GM21528 (cell line): ENCODE measurements at regions not wholly inside any gene's neighbourhood (a gene's known extent, or its start where the extent isn't known, plus 50 kb on each side); places are given as distances from the start of the nearest gene placed in this dataset.

Source experiments
- ATAC-seq: cut with Tn5 transposase; IDR thresholded peaks from one replicate; pipeline ENCODE4 v1.9.1; 2021; ENCODE audit warnings: mild to moderate bottlenecking, moderate library complexity; ENCODE audit not compliant: unreplicated experiment, low FRiP score

DNA sequence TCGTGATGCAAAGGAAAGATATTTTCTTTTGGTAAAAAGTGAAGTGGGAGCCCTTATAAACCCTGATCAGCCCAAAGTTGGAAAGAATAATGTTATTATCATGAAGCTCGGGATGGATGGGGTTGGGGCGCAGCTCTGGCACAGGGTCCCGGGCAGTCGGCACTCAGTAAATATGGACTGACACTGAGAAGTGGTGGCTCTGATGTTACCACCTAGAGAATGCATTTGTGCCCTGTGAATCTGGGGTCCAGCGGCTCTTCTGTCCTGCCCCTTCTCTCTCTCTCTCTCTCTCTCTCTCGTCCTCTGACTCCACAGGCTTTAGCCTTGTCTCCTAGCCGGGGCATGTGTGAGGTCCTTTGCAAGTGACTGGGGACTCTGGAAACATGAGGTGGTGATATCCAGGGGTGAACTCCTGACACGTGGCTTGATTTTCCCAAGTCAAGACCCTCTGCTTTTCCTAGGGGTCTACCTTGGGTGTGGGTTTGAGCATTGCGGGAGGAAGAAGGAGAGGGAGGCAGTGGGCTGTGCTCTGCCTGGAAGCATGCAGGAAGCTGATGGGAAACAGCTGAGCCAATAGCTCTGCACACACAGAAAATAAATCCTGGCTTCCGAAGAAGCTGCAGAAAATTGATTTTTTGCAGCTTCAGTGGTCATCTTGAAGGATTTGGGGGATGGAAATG lies 162.7 kb downstream of the MACROH2A1 start:
- ATAC-seq, result no peak

DNA sequence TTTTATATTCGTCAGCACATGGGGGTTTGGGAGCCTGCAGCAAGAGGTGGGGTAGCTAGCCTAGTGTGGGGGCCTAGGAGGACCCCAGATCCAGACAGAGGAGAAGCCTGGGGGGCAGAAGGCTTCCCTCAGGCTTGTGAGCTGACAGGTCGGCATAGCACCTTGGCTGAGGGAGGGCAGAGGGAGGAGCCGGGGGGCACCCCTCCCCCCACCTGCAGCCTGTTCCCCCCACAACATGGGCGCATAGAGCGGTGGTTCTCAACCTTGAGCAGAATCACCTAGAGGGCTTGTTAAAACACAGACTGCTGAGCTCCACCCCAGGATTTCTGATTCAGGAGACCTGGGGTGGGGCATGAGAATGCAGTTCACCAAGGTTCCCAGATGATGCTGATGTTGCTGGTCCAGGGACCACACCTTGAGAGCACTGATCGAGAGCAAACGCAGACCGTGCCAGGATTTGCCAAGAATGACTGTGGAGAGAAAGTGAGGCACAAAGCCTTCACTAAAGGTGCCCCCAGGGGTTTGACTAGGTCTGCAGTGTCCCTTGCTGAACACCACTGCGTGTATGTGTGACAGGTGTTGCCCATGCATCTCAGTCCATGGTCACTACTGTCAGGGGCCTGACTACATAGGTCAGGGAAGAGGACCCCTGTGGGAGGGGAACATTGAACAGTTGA lies 163.3 kb downstream of the MACROH2A1 start:
- no peak for ATAC-seq

DNA sequence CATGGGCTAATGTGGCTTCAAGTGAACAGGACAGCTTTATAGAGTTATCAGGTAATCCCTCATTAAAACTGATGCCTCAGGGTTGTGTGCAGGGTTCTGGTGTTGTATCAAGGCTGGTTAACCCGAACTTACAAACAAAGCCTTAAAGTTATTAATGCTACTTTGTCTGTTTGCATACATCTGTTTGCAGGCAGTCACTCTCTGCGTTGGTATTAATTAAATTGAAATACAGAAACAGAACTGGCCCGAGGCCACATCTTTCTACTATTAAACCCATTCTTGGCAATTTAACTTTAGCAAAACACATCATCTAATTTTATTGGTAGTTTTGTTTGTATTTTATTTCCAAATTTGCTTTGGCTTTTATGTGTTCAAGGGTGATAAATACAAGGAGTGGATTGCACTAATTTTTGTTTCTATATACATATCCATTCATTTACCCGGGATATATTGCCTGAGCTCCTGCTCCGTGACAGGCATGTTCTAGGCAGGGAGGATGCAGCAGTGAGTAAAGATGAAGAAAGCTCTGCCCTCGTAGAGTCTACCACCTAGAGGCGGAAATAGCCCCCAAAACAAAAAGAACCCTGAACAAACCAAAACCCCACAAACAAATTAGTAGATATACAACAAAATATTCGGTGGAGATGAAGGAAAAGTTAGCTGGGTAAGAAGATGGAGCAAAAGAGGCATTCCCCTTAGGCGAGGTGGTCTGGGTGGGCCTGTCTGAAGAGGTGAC lies 164.2 kb downstream of the MACROH2A1 start:
- ATAC-seq, result no peak

- no peak for ATAC-seq
These were observed 164.8 kb downstream of the MACROH2A1 start for GRCh38 chr5:135234242-135234641.

DNA sequence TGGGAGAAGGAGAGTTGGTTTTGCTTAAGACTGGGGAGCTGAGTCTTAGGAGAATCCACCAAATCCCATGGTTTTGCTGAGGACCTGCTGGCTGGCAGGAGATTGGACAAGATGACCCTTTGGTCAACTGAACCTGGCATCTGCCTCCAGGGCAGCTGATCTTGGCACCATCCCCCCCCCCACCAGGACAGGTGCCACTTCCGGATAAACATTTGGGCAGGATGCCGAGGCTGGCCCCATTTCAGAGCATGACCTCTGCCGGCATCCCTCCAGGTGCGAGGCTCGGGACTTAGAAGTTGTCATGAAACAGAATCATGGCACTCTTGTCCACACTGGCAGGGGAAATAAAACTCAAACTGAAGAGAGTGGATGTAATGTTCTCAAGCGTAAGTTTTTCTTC lies 165.6 kb downstream of the MACROH2A1 start:
- no peak for ATAC-seq

GRCh38 chr5:135232958-135233357 lies 166.1 kb downstream of the MACROH2A1 start:
- ATAC-seq, result no peak

DNA sequence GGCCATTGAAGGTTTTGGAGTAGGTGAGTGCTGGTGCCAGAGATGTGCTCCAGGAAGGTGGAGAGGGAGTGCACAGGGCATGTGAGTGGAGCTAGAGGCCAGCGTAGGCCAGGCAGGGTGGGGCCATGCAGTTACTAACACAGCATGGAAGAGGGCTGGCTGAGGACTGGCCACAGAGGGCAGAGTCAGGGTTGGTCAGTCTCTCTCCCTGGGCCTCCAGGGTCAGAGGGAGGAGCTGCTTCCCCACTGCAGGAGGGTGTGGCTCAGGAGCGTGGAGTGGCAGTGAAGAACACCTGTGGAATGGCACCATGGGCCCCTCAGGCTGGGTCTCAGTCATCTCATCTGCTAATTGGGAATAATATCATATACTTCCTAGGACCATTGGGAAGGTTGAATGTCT lies 167.7 kb downstream of the MACROH2A1 start:
- no peak for ATAC-seq

- ATAC-seq, result no peak
These were observed 168.6 kb downstream of the MACROH2A1 start for GRCh38 chr5:135230251-135230925.

DNA sequence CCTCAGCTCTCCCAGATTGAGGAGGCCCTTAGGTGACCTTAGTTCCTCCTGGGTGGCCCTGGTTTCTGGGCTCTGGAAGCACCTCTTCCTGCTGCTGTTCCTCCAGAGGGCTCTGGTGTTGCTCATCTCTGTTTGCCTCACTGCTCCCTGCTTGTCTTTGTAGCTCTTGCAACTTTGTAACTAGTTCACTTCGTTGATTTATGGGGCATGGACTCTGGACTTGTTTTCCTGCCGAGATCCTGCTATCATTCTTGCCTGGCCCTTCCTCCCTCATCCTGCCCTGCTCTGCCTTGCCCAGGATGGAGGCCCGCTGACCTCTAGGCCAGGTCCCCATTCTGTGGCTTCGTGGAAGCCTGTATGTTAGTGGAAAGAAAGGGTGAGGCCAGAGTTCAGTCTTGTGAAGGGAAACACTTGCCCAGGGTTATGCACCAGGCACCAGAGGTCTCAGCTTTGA lies 169.3 kb downstream of the MACROH2A1 start:
- ATAC-seq, result no peak

GRCh38 chr5:135229122-135229521 lies 169.9 kb downstream of the MACROH2A1 start:
- no peak for ATAC-seq

GRCh38 chr5:135228222-135228621 lies 170.8 kb downstream of the MACROH2A1 start:
- ATAC-seq, result no peak

- no peak for ATAC-seq
These were observed 171.7 kb downstream of the MACROH2A1 start for GRCh38 chr5:135227064-135228022.

DNA sequence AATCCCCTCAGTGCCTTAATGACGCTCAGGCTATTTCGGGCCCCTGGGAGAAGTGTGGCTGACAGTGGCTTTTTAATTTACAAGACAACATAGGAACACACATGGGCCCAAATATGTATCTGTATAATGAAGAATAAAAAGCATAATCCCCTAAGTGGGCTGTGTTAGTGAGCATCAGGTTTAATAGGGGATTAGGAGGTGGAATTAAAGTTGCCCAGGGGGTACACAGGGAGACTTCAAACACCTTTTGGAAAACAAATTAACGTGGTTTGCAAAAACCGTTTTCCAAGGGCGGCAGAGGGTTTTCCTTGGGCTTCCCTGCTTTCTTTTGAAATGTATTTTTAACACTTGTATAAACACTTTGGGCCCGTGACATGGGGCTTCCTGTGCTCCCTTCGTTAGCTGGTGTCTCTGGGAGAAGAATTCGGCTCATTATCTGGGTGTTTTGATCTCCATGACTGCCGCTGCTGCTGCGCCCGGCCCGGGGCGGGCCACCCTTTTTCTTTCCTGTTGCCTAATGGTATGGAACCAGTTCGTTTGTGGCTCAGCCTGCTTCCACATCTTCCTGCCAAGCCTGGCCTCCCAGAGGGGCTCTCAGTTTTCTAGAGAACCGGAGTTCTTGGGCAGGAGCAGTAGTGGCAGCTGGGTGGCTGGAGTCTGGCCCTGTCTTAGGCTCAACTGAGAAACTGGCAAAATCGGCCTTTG lies 173.0 kb downstream of the MACROH2A1 start:
- no peak for ATAC-seq

DNA sequence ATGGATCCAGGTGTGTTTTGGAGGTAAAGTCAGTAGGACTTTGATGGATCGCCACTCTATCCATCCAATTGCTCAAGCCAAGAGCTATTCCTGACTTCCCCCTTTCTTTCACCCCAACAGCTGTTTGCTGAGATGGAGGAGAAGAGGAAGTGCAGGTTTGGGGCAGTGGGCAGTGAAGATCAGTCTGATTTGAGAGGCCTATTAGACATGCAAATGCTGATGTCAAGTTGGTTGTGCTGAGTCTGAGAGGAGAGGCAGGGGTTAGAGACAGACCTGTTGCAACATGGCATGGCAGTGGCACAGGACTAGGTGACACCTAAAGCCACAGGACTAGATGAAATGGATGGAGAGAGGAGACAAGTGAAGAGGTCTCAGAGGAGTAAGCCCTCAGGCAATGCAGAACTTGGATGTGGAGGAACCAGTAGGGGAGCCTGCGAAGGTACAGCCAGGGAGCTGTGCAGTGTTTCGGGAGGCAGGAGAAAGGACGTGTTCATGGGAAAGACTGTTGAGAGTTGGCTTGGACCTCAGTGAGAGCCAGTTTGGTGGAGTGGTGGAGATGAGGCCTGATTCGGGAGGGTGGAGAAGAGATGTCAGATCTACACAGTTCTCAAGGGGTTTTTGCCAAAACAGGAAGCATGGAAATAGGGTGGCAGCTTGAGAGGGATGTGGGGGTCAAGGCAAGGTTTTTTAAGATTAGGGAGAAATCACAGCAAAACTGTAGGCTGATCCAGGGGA lies 175.0 kb downstream of the MACROH2A1 start:
- no peak for ATAC-seq

DNA sequence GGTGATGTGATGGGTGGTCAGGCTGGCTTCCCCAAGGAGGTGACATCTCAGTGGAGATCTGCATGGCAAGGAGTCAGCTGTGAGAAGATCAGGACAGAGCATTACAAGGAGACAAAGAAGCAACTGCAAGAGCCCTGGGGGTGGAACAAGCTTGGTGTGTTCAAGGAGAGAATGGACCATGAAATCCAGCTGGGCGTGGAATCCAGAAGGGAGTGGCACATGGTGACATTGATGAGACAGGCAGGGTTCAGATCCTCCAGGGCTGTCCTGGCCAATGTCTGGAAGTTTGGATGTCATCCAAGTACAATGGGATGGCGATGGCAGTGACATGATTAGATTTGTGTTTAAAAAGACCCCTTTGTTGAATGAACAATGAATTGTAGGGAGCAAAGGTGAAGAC lies 175.6 kb downstream of the MACROH2A1 start:
- ATAC-seq, result no peak

DNA sequence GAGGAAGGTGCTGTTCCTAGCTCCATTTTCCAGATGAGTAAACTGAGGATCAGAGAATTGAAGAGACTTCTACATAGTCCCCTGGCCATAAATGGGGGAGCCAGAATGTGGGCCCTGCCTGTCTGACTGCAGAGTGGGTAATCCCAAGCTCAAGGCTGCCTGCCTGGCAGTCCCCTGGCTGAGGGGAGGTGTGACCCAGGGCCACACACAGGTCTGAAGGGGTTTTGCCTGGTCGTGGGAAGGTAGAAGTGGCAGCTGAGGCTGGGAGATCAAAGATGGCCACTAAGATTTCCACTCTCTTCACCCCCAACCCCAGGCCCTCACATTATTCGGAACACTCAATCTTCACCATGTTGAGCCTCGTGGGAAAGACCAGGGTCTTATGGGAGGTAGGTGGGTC lies 176.3 kb downstream of the MACROH2A1 start:
- no peak for ATAC-seq

GRCh38 chr5:135222171-135222681 lies 176.8 kb downstream of the MACROH2A1 start:
- no peak for ATAC-seq

DNA sequence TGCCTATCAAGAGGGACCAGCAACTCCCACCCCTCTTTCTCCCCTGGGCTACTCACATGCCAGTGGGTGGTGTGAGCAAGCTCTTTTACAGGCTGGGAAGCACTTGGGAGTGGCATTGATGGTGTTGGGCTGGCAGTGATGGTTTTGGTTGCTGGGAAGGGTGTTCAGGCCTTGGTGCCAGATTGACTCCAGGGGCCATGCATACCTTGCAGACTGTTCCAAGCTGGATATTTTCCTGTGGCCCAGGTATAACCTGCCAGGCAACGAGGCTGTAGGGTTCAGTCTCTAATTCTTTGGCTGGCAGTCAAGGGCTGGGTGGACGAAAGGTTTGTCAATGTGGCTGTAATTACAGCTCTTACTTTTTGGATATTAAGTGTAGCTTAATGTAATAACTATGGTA lies 177.3 kb downstream of the MACROH2A1 start:
- ATAC-seq, result no peak

GRCh38 chr5:135221187-135221473 lies 177.9 kb downstream of the MACROH2A1 start:
- no peak for ATAC-seq
